T-helper 17 cell (primary cell): ENCODE measurements at regions not wholly inside any gene's neighbourhood (a gene's known extent, or its start where the extent isn't known, plus 50 kb on each side); places are given as distances from the start of the nearest gene placed in this dataset.

Experiments
- ATAC-seq: fragments of 150-1000 bp; cut with Tn5 transposase; 2 replicates; pipeline ENCODE4 v1.10.0; 2021; ENCODE audit warnings: mild to moderate bottlenecking, moderate library complexity
- DNase-seq, 3 donors: peaks; one replicate each; pipeline versions ENCODE4 v3.0.0 to v3.0.0-alpha.2; 2020 to 2021
- H3K9me3 ChIP-seq: one replicate; pipeline ENCODE4 v1.7.0; 2013; ENCODE audit warnings: low read length, mild to moderate bottlenecking; ENCODE audit not compliant: control insufficient read depth, poor library complexity, severe bottlenecking
- H3K27ac Mint-ChIP-seq: one replicate; pipeline ENCODE4 v1.8.0; 2022; ENCODE audit warnings: mild to moderate bottlenecking, moderate library complexity, mixed read lengths
- H3K27me3 Mint-ChIP-seq: one replicate; pipeline ENCODE4 v1.8.0; 2022; ENCODE audit warnings: mixed read lengths
- H3K36me3 Mint-ChIP-seq: one replicate; pipeline ENCODE4 v1.8.0; 2022; ENCODE audit warnings: low read depth, mixed read lengths
- H3K4me1 Mint-ChIP-seq: one replicate; pipeline ENCODE4 v1.8.0; 2022; ENCODE audit warnings: mild to moderate bottlenecking, mixed read lengths
- H3K4me3 Mint-ChIP-seq: one replicate; pipeline ENCODE4 v1.8.0; 2022; ENCODE audit warnings: mild to moderate bottlenecking, moderate library complexity, mixed read lengths

GRCh38 chr7:115679976-115680375 lies 350.6 kb downstream of the TFEC start:
- Mint-ChIP-seq H3K36me3 (no peaks in the 10 kb centered on the region), H3K4me3 (no peak overlapping the region)
- DNase-seq, result no peak

GRCh38 chr7:115679423-115679822 lies 351.1 kb downstream of the TFEC start:
- no peaks in the 10 kb centered on the region for H3K9me3 ChIP-seq
- no peak overlapping the region for H3K27ac Mint-ChIP-seq
- H3K36me3 Mint-ChIP-seq, result no peaks in the 10 kb centered on the region
- ATAC-seq (no peak), DNase-seq (no peak)
- no peak overlapping the region for H3K4me3 Mint-ChIP-seq
- H3K27me3 Mint-ChIP-seq, result peaks cover 10% of the 10 kb centered on the region
- no peaks in the 10 kb centered on the region for H3K4me1 Mint-ChIP-seq

More at GRCh38 chr7:115679976-115680375, 350.6 kb downstream of the TFEC start:
- Mint-ChIP-seq H3K27ac (no peak overlapping the region), H3K4me1 (no peaks in the 10 kb centered on the region), H3K27me3 (peaks cover 10% of the 10 kb centered on the region)
- no peaks in the 10 kb centered on the region for H3K9me3 ChIP-seq
- ATAC-seq, result peak; percentile 50

- Mint-ChIP-seq H3K4me1 (no peaks in the 10 kb centered on the region), H3K36me3 (no peaks in the 10 kb centered on the region), H3K4me3 (no peak overlapping the region), H3K27ac (no peak overlapping the region), H3K27me3 (peaks cover 10% of the 10 kb centered on the region)
- DNase-seq (no peak), ATAC-seq (no peak)
- H3K9me3 ChIP-seq, result no peaks in the 10 kb centered on the region
Measured at GRCh38 chr7:115678086-115678982, 352.2 kb downstream of the TFEC start.

- H3K36me3 Mint-ChIP-seq, result no peaks in the 10 kb centered on the region
- no peak overlapping the region for H3K4me3 Mint-ChIP-seq
- no peaks in the 10 kb centered on the region for H3K9me3 ChIP-seq
- H3K27ac Mint-ChIP-seq, result no peak overlapping the region
- DNase-seq (no peak), ATAC-seq (no peak)
- H3K4me1 Mint-ChIP-seq, result no peaks in the 10 kb centered on the region
- peaks cover 10% of the 10 kb centered on the region for H3K27me3 Mint-ChIP-seq
Measured at GRCh38 chr7:115676707-115677106, 353.9 kb downstream of the TFEC start.

GRCh38 chr7:115676080-115676479 lies 354.5 kb downstream of the TFEC start:
- DNase-seq, result no peak
- ATAC-seq, result no peak
- Mint-ChIP-seq H3K27me3 (peaks cover 10% of the 10 kb centered on the region), H3K27ac (no peak overlapping the region), H3K36me3 (no peaks in the 10 kb centered on the region), H3K4me1 (no peaks in the 10 kb centered on the region), H3K4me3 (no peak overlapping the region)
- H3K9me3 ChIP-seq, result no peaks in the 10 kb centered on the region

- peaks cover 2% of the 10 kb centered on the region for H3K36me3 Mint-ChIP-seq
- H3K27me3 Mint-ChIP-seq, result peaks cover 2% of the 10 kb centered on the region
- H3K27ac Mint-ChIP-seq, result no peak overlapping the region
- DNase-seq (no peak), ATAC-seq (no peak)
- no peaks in the 10 kb centered on the region for H3K4me1 Mint-ChIP-seq
- no peaks in the 10 kb centered on the region for H3K9me3 ChIP-seq
- H3K4me3 Mint-ChIP-seq, result no peak overlapping the region
Measured at GRCh38 chr7:115674467-115675024, 356.0 kb downstream of the TFEC start.

GRCh38 chr7:115672024-115672423 lies 358.5 kb downstream of the TFEC start:
- no peaks in the 10 kb centered on the region for H3K9me3 ChIP-seq
- H3K4me1 Mint-ChIP-seq, result no peaks in the 10 kb centered on the region
- no peak for ATAC-seq
- no peak overlapping the region for H3K4me3 Mint-ChIP-seq
- no peak overlapping the region for H3K27ac Mint-ChIP-seq
- H3K27me3 Mint-ChIP-seq, result no peaks in the 10 kb centered on the region
- H3K36me3 Mint-ChIP-seq, result peaks cover 2% of the 10 kb centered on the region
- no peak for DNase-seq

GRCh38 chr7:115662676-115663075 lies 367.9 kb downstream of the TFEC start:
- Mint-ChIP-seq H3K4me1 (no peaks in the 10 kb centered on the region), H3K4me3 (no peak overlapping the region), H3K27ac (no peak overlapping the region), H3K27me3 (peaks cover 5% of the 10 kb centered on the region), H3K36me3 (no peaks in the 10 kb centered on the region)
- DNase-seq (no peak), ATAC-seq (no peak)
- H3K9me3 ChIP-seq, result no peaks in the 10 kb centered on the region

- H3K27ac Mint-ChIP-seq, result no peak overlapping the region
- peaks cover 5% of the 10 kb centered on the region for H3K27me3 Mint-ChIP-seq
- H3K36me3 Mint-ChIP-seq, result no peaks in the 10 kb centered on the region
Measured at GRCh38 chr7:115662120-115662519, 368.4 kb downstream of the TFEC start.

GRCh38 chr7:115658223-115658622 lies 372.3 kb downstream of the TFEC start:
- Mint-ChIP-seq H3K27ac (no peak overlapping the region), H3K36me3 (no peaks in the 10 kb centered on the region), H3K4me3 (no peak overlapping the region), H3K27me3 (peaks cover 5% of the 10 kb centered on the region), H3K4me1 (no peaks in the 10 kb centered on the region)
- no peaks in the 10 kb centered on the region for H3K9me3 ChIP-seq
- ATAC-seq (no peak), DNase-seq (no peak)

More at GRCh38 chr7:115662120-115662519, 368.4 kb downstream of the TFEC start:
- H3K4me3 Mint-ChIP-seq, result no peak overlapping the region
- DNase-seq (no peak), ATAC-seq (no peak)
- H3K4me1 Mint-ChIP-seq, result no peaks in the 10 kb centered on the region
- no peaks in the 10 kb centered on the region for H3K9me3 ChIP-seq

- DNase-seq (no peak), ATAC-seq (no peak)
- no peak overlapping the region for H3K4me3 Mint-ChIP-seq
- H3K27me3 Mint-ChIP-seq, result peaks cover 5% of the 10 kb centered on the region
- no peaks in the 10 kb centered on the region for H3K9me3 ChIP-seq
- H3K4me1 Mint-ChIP-seq, result no peaks in the 10 kb centered on the region
- no peak overlapping the region for H3K27ac Mint-ChIP-seq
- no peaks in the 10 kb centered on the region for H3K36me3 Mint-ChIP-seq
Measured at GRCh38 chr7:115654384-115655214, 376.0 kb downstream of the TFEC start.

- no peaks in the 10 kb centered on the region for H3K9me3 ChIP-seq
- no peak for DNase-seq
- Mint-ChIP-seq H3K27ac (no peak overlapping the region), H3K27me3 (no peaks in the 10 kb centered on the region), H3K36me3 (no peaks in the 10 kb centered on the region), H3K4me3 (no peak overlapping the region), H3K4me1 (no peaks in the 10 kb centered on the region)
- ATAC-seq, result no peak
Measured at GRCh38 chr7:115649429-115649828, 381.1 kb downstream of the TFEC start.

GRCh38 chr7:115647712-115648111 lies 382.9 kb downstream of the TFEC start:
- no peak for DNase-seq
- Mint-ChIP-seq H3K27ac (no peak overlapping the region), H3K4me1 (no peaks in the 10 kb centered on the region), H3K4me3 (no peak overlapping the region), H3K36me3 (no peaks in the 10 kb centered on the region), H3K27me3 (no peaks in the 10 kb centered on the region)
- no peak for ATAC-seq
- H3K9me3 ChIP-seq, result no peaks in the 10 kb centered on the region
